ENCODE measurements at regions not wholly inside any gene's neighbourhood (a gene's known extent, or its start where the extent isn't known, plus 50 kb on each side); places are given as distances from the start of the nearest gene placed in this dataset.

GRCh38 chr16:8489580-8489979 lies 100.7 kb downstream of the TMEM114 start:
- no peak overlapping the region for H3K4me3 ChIP-seq
- no peaks in the 10 kb centered on the region for H3K4me1 ChIP-seq
- H3K9me3 ChIP-seq = no peaks in the 10 kb centered on the region
- DNase-seq (ENCODE audit: low spot score in 2 of 2) = no peak
- H3K36me3 ChIP-seq = no peaks in the 10 kb centered on the region
- TF ChIP-seq, protein P1, sequence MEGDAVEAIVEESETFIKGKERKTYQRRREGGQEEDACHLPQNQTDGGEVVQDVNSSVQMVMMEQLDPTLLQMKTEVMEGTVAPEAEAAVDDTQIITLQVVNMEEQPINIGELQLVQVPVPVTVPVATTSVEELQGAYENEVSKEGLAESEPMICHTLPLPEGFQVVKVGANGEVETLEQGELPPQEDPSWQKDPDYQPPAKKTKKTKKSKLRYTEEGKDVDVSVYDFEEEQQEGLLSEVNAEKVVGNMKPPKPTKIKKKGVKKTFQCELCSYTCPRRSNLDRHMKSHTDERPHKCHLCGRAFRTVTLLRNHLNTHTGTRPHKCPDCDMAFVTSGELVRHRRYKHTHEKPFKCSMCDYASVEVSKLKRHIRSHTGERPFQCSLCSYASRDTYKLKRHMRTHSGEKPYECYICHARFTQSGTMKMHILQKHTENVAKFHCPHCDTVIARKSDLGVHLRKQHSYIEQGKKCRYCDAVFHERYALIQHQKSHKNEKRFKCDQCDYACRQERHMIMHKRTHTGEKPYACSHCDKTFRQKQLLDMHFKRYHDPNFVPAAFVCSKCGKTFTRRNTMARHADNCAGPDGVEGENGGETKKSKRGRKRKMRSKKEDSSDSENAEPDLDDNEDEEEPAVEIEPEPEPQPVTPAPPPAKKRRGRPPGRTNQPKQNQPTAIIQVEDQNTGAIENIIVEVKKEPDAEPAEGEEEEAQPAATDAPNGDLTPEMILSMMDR (IDR thresholded peaks at IDR 0.05) = no peak
- no peaks in the 10 kb centered on the region for H3K27me3 ChIP-seq
- no peak overlapping the region for H3K27ac ChIP-seq
- intact Hi-C loops (cut with DNase I) = no loop called here

DNA sequence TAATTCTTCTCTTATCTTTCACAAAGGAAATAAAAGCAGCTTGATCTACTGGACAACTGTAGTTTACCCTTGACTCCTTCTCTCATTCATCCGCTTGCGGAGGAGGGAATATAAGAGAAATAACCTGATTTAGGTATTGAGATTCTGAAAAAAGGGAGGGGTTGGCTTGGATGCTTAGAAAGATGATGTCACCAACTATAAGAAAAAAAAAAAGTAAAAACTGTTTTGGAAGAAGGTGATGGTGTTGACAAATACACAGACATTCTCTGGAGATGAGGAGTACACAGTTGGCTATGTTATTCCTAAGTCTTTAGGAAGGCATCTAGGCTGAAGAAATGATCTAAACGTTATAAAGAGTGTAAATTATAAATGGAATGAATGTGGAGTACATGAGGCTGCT lies 103.3 kb downstream of the TMEM114 start:
- H3K27me3 ChIP-seq = no peaks in the 10 kb centered on the region
- no peak overlapping the region for H3K27ac ChIP-seq
- H3K36me3 ChIP-seq = no peaks in the 10 kb centered on the region
- no peaks in the 10 kb centered on the region for H3K9me3 ChIP-seq
- H3K4me3 ChIP-seq = no peak overlapping the region
- intact Hi-C loops (cut with DNase I) = no loop called here
- no peak for DNase-seq (ENCODE audit: low spot score in 2 of 2)
- H3K4me1 ChIP-seq = no peaks in the 10 kb centered on the region
- TF ChIP-seq, protein P1 (IDR thresholded peaks at IDR 0.05) = no peak

DNA sequence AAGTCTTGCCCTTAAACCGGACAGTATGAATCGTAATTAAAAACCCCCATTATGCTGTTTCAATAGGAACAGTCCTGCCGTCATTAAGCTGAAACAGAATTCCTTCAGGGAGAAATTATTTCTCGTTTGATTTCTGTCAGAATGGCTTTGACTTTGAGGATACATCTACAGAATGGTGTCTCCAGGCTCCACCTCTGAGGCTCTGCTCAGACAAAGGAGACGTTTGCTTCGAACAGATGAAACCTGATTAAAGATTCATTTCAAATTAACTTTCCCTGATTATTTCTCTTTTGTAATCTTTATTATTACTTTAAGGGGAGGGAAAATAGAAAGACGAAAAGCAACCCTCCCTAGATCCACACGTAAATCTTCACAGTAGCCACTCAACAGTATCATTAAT lies 106.9 kb downstream of the TMEM114 start:
- H3K27me3 ChIP-seq = no peaks in the 10 kb centered on the region
- intact Hi-C loops (cut with DNase I) = no loop called here
- H3K27ac ChIP-seq = no peak overlapping the region
- TF ChIP-seq, protein P1 (IDR thresholded peaks at IDR 0.05) = no peak
- H3K36me3 ChIP-seq = no peaks in the 10 kb centered on the region
- no peak overlapping the region for H3K4me3 ChIP-seq
- no peak for DNase-seq (ENCODE audit: low spot score in 2 of 2)
- H3K9me3 ChIP-seq = no peaks in the 10 kb centered on the region
- H3K4me1 ChIP-seq = no peaks in the 10 kb centered on the region

- intact Hi-C loops (cut with DNase I) = no loop called here
- Histone ChIP-seq H3K9me3 (no peaks in the 10 kb centered on the region), H3K4me3 (no peak overlapping the region), H3K27ac (no peak overlapping the region), H3K27me3 (no peaks in the 10 kb centered on the region), H3K4me1 (no peaks in the 10 kb centered on the region), H3K36me3 (no peaks in the 10 kb centered on the region)
- TF ChIP-seq, protein P1 (IDR thresholded peaks at IDR 0.05) = no peak
- no peak for DNase-seq (ENCODE audit: low spot score in 2 of 2)
Measured at GRCh38 chr16:8481810-8482209, 108.5 kb downstream of the TMEM114 start.

DNA sequence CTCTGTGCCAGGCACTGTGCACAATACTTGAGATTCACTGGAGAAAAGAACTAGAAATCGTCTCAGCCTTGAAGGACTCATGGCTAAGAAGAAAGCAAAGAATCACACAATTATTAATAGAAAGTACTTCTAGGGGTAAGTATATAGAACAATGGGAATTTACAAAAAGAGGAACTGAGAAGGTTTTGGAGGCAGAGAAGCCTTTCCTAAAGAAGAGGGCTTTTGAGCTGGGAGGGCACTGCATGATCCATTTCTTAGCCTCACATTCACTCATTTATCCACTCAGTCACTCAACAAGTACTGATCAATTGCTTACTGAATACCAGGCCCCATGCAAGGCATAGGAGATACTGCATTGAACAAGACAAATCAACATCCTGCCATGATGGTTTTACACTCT lies 113.5 kb downstream of the TMEM114 start:
- TF ChIP-seq, protein P1 (IDR thresholded peaks at IDR 0.05) = no peak
- H3K27me3 ChIP-seq = no peaks in the 10 kb centered on the region
- DNase-seq (ENCODE audit: low spot score in 2 of 2) = no peak
- H3K27ac ChIP-seq = no peak overlapping the region
- intact Hi-C loops (cut with DNase I) = no loop called here
- no peaks in the 10 kb centered on the region for H3K36me3 ChIP-seq
- no peaks in the 10 kb centered on the region for H3K4me1 ChIP-seq
- no peaks in the 10 kb centered on the region for H3K9me3 ChIP-seq
- no peak overlapping the region for H3K4me3 ChIP-seq

DNA sequence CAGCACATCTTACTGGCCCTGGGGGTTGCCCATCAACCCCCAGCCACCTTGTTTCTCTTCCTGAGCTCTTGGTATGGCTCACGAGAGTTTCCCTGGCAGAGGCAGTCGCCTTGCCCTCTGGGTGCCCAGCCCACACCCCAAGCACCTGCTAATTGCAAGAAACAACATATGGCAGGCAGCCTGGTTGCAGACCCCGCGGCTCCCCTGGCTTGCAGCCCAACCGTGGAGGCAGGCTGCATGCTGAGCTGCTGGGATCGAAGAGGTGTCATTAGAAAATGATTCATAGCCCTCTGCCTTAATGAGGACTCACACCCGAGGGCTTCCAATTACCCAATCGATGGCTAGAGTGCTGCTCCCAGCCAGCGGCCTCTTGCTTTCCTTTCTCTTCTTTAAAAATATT lies 115.7 kb downstream of the TMEM114 start:
- H3K9me3 ChIP-seq = no peaks in the 10 kb centered on the region
- intact Hi-C loops (cut with DNase I) = no loop called here
- no peak overlapping the region for H3K4me3 ChIP-seq
- no peaks in the 10 kb centered on the region for H3K4me1 ChIP-seq
- no peak for DNase-seq (ENCODE audit: low spot score in 2 of 2)
- TF ChIP-seq, protein P1 (IDR thresholded peaks at IDR 0.05) = no peak
- no peak overlapping the region for H3K27ac ChIP-seq
- no peaks in the 10 kb centered on the region for H3K27me3 ChIP-seq
- no peaks in the 10 kb centered on the region for H3K36me3 ChIP-seq
